K562 (cell line): ENCODE measurements at regions not wholly inside any gene's neighbourhood (a gene's known extent, or its start where the extent isn't known, plus 50 kb on each side); places are given as distances from the start of the nearest gene placed in this dataset.

Source experiments
- ATAC-seq: fragments of 200-7000 bp; cut with Tn5 transposase; 3 replicates; pipeline ENCODE4 v1.9.1; 2020; ENCODE audit warnings: moderate library complexity
- BruUV-seq: library from RNA; stranded (reverse); fragments of 400-500 nt; replicated peaks from 2 replicates; lab custom pipeline; 2021; lab: Mats Ljungman, UMichigan
- CTCF ChIA-PET: fragments of 300-600 bp; formaldehyde crosslinking; extraction: SDS; loops from one replicate; lab custom pipeline; 2021; ENCODE audit warnings: low intra/inter-chr PET ratio; lab: Yijun Ruan, JAX
- POLR2A ChIA-PET: fragments of 300-600, 350-650 bp; sonication (Branson Sonifier 250); formaldehyde crosslinking; extraction: SDS; loops from one replicate; lab custom pipeline; 2021; ENCODE audit warnings: antibody characterized with exemption, inconsistent platforms; lab: Yijun Ruan, JAX
- DNase-seq, 4 experiments: peaks; one replicate each; pipeline versions ENCODE4 v3.0.0 to v3.0.0-alpha.2; 2011 to 2018; ENCODE audit warnings: low spot score in 3 of 4, mixed read lengths in 3 of 4; ENCODE audit errors: extremely low read depth in 1 of 4
- FAIRE-seq: peaks from 2 replicates; lab custom pipeline; 2011; peaks lifted over from hg19 to GRCh38; lab: Jason Lieb, UNC
- H2AFZ ChIP-seq: 2 replicates; pipeline ENCODE4 v1.6.0; 2011; ENCODE audit warnings: low read depth, low read length, control low read depth, inconsistent platforms
- H3K27ac ChIP-seq: fragments of 200-600 bp; 3 replicates; pipeline ENCODE4 v1.8.0; 2011; ENCODE audit warnings: low read depth, mild to moderate bottlenecking, control low read depth, inconsistent platforms, low read length, moderate library complexity, mixed read lengths; ENCODE audit errors: extremely low read depth
- H3K27me3 ChIP-seq, 2 experiments: fragments of 300-600 bp in 1 of 2; 2 replicates in 1 of 2; 3 replicates in 1 of 2; pipeline versions ENCODE4 v1.6.0 to v1.8.0; 2011; ENCODE audit warnings: inconsistent platforms in 2 of 2, low read length in 2 of 2, mild to moderate bottlenecking in 1 of 2, mixed read lengths in 1 of 2, moderate library complexity in 1 of 2; ENCODE audit not compliant: control insufficient read depth in 2 of 2, insufficient read depth in 2 of 2
- H3K36me3 ChIP-seq: fragments of 300-600 bp; 3 replicates; pipeline ENCODE4 v1.8.0; 2011; ENCODE audit warnings: mild to moderate bottlenecking, low read length, inconsistent platforms; ENCODE audit not compliant: control insufficient read depth, insufficient read depth
- H3K4me1 ChIP-seq, 2 experiments: fragments of 200-600 bp in 1 of 2; replicated peaks in 1 of 2; 2 replicates in 1 of 2; 3 replicates in 1 of 2; pipeline versions ENCODE4 v1.5.1 to v1.8.0; 2011; ENCODE audit warnings: inconsistent platforms in 2 of 2, low read length in 2 of 2, mild to moderate bottlenecking in 1 of 2, mixed read lengths in 1 of 2, moderate library complexity in 1 of 2; ENCODE audit not compliant: control insufficient read depth in 2 of 2, insufficient read depth in 2 of 2
- H3K4me2 ChIP-seq: 2 replicates; pipeline ENCODE4 v1.6.1; 2011; ENCODE audit warnings: low read length, control low read depth, inconsistent platforms, mixed read lengths; ENCODE audit not compliant: insufficient read depth
- H3K4me3 ChIP-seq: fragments of 200-600 bp; sonication (generic), shearing (Covaris generic); 2 replicates; pipeline ENCODE4 v1.5.1; 2016; ENCODE audit warnings: control low read depth, inconsistent platforms
- H3K79me2 ChIP-seq: fragments of 200-600 bp; 3 replicates; pipeline ENCODE4 v1.8.0; 2011; ENCODE audit warnings: low read length, inconsistent platforms; ENCODE audit not compliant: control insufficient read depth, insufficient read depth
- H3K9ac ChIP-seq, 2 experiments: 2 replicates each; pipeline versions ENCODE4 v1.6.0 to v1.6.1; 2011; ENCODE audit warnings: low read depth in 2 of 2, low read length in 2 of 2, control low read depth in 1 of 2, inconsistent platforms in 1 of 2, mild to moderate bottlenecking in 1 of 2, mixed read lengths in 1 of 2; ENCODE audit not compliant: insufficient read depth in 1 of 2
- H3K9me1 ChIP-seq: one replicate; pipeline ENCODE4 v1.6.0; 2011; ENCODE audit warnings: inconsistent platforms, mild to moderate bottlenecking, low read length, moderate library complexity; ENCODE audit not compliant: control insufficient read depth, insufficient read depth
- H3K9me3 ChIP-seq: replicated peaks from 2 replicates; pipeline ENCODE4 v1.5.1; 2011; ENCODE audit warnings: low read depth, low read length, inconsistent platforms; ENCODE audit not compliant: control insufficient read depth, insufficient read depth
- H4K20me1 ChIP-seq: replicated peaks from 2 replicates; pipeline ENCODE4 v1.6.1; 2011; ENCODE audit warnings: low read length, inconsistent platforms, mixed read lengths; ENCODE audit not compliant: control insufficient read depth, insufficient read depth
- COPS2 ChIP-seq: fragments of 450-650 bp; conservative IDR thresholded peaks from 2 replicates; pipeline ENCODE4 v1.6.1; 2016; ENCODE audit warnings: mild to moderate bottlenecking, moderate library complexity
- HINFP ChIP-seq: fragments of 450-650 bp; conservative IDR thresholded peaks from 2 replicates; pipeline ENCODE4 v1.6.1; 2016; ENCODE audit warnings: missing genetic modification characterization, low read depth, mild to moderate bottlenecking, control low read depth, missing compliant biosample characterization
- HLTF ChIP-seq: fragments of 450-650 bp; IDR thresholded peaks from 2 replicates; pipeline ENCODE4 v1.6.1; 2016
- HNRNPK ChIP-seq: fragments of 200-400 bp; formaldehyde crosslinking; IDR thresholded peaks from one replicate; pipeline ENCODE4 v1.6.1; 2018; ENCODE audit warnings: mild to moderate bottlenecking, low read depth, low read length; ENCODE audit not compliant: poor library complexity, severe bottlenecking
- KLF16 ChIP-seq: IDR thresholded peaks from 2 replicates; pipeline ENCODE4 v1.6.1; 2016; ENCODE audit warnings: antibody characterized with exemption
- MTA2 ChIP-seq: fragments of 450-650 bp; IDR thresholded peaks from 2 replicates; pipeline ENCODE4 v1.6.1; 2016; ENCODE audit warnings: low read depth
- MYBL2 ChIP-seq, 2 experiments: fragments of 450-650 bp in 1 of 2; sonication (generic) in 1 of 2; formaldehyde crosslinking in 1 of 2; IDR thresholded peaks; 2 replicates each; pipeline versions ENCODE4 v1.6.1 to v1.8.1; 2017 to 2022; ENCODE audit warnings: borderline replicate concordance in 1 of 2, inconsistent platforms in 1 of 2, low read depth in 1 of 2, mild to moderate bottlenecking in 1 of 2, missing genetic modification reagents in 1 of 2, moderate library complexity in 1 of 2
- SIN3A ChIP-seq, 2 experiments: fragments of 150-350 bp in 1 of 2; IDR thresholded peaks; 2 replicates each; pipeline ENCODE4 v1.6.1; 2011 to 2016; ENCODE audit warnings: borderline replicate concordance in 2 of 2, low read depth in 2 of 2, low read length in 2 of 2, mild to moderate bottlenecking in 2 of 2, moderate library complexity in 2 of 2; ENCODE audit not compliant: control insufficient read depth in 1 of 2
- THAP7 ChIP-seq: fragments of 250-450 bp; sonication (Bioruptor Pico); IDR thresholded peaks from 2 replicates; pipeline ENCODE4 v1.5.0; 2021
- WHSC1 ChIP-seq: IDR thresholded peaks from one replicate; pipeline ENCODE4 v1.6.1; 2012; ENCODE audit warnings: low read length, control low read depth, inconsistent platforms
- XRCC5 ChIP-seq: fragments of 200-400 bp; formaldehyde crosslinking; IDR thresholded peaks from 2 replicates; pipeline ENCODE4 v1.6.1; 2017; ENCODE audit warnings: low read depth, mild to moderate bottlenecking, low read length
- ZBTB43 ChIP-seq: sonication (generic); formaldehyde crosslinking; IDR thresholded peaks from 2 replicates; pipeline ENCODE4 v1.8.0; 2023; ENCODE audit warnings: mild to moderate bottlenecking, missing genetic modification reagents
- ZBTB8A ChIP-seq: fragments of 450-650 bp; IDR thresholded peaks from 2 replicates; pipeline ENCODE4 v1.6.1; 2018; ENCODE audit warnings: mild to moderate bottlenecking, moderate library complexity; ENCODE audit not compliant: partially characterized antibody
- WGBS: fragments of 100-300 bp; shearing (Covaris generic); methylation state at CpG from one replicate; pipeline ENCODE4 v1.1.6; 2016; ENCODE audit warnings: low coverage, mixed read lengths; ENCODE audit not compliant: insufficient coverage; ENCODE audit errors: missing lambda C conversion rate; 5-methylcytosine and 5-hydroxymethylcytosine counted together
- in situ Hi-C: fragments of 300-500 bp; cut with MboI; formaldehyde crosslinking; loops from 4 replicates; pipeline ENCODE4 v1.15.0; 2018; ENCODE audit warnings: inconsistent platforms, mixed read lengths
- intact Hi-C: fragments of 100-400 bp; cut with micrococcal nuclease; formaldehyde crosslinking; loops from 2 replicates; pipeline ENCODE4 v1.14.2; 2022

- Histone ChIP-seq H3K36me3 (no peaks in the 10 kb centered on the region), H4K20me1 (no peaks in the 10 kb centered on the region), H2AFZ (no peak overlapping the region), H3K9me1 (no peaks in the 10 kb centered on the region), H3K4me1 (no peaks in the 10 kb centered on the region), H3K4me3 (no peak overlapping the region), H3K27ac (no peak overlapping the region), H3K4me2 (no peak overlapping the region), H3K79me2 (no peaks in the 10 kb centered on the region), H3K9ac (no peak overlapping the region), H3K9me3 (no peaks in the 10 kb centered on the region), H3K27me3 (peaks cover 22 to 76% of the 10 kb centered on the region in 2 experiments)
- intact Hi-C loops, result loop anchor here (10.0 kb wide), 1 partner anchor 161 kb away; no protein-coding TSS in a partner anchor
- ATAC-seq (no peak), FAIRE-seq (no peak), DNase-seq (no peak)
- ChIA-PET CTCF (no interaction called here), POLR2A (no interaction called here)
- TF ChIP-seq ZBTB43 (CRISPR knock-in tag), result no peak
- in situ Hi-C loops, result no loop called here
- BruUV-seq, result no TSS peak
- WGBS, result 2% methylated on average over 16 of the region's 17 CpGs
Measured at GRCh38 chr2:45334205-45334604, 276.9 kb downstream of the SRBD1 start.

- Histone ChIP-seq H3K27me3 (peaks cover 24 to 74% of the 10 kb centered on the region in 2 experiments), H3K4me2 (no peak overlapping the region)
- 0% methylated on average over 1 of the region's 1 CpG for WGBS
Measured at GRCh38 chr2:45332567-45332966, 278.5 kb downstream of the SRBD1 start.

More at GRCh38 chr2:45332567-45332966, 278.5 kb downstream of the SRBD1 start:
- in situ Hi-C loops (no loop called here), intact Hi-C loops (loop anchor here (10.0 kb wide), 1 partner anchor 162 kb away; no protein-coding TSS in a partner anchor)
- ATAC-seq (no peak), DNase-seq (no peak), FAIRE-seq (no peak)
- POLR2A ChIA-PET, result interaction anchor here (0.7 to 1.5 kb wide), 4 partner anchors 13 to 1936 kb away, joined by 3 to 5 read pairs (median 3); no protein-coding TSS in a partner anchor
- TF ChIP-seq HINFP (tag), result no peak
- no peak for TF ChIP-seq WHSC1
- TF ChIP-seq MTA2, result no peak
- no peak for TF ChIP-seq COPS2
- no peak for TF ChIP-seq SIN3A (IDR thresholded peaks at IDR 0.05; ENCODE audit: borderline replicate concordance in 2 of 2, control insufficient read depth in 1 of 2, low read depth in 2 of 2, low read length in 2 of 2)
- TF ChIP-seq XRCC5, result no peak
- TF ChIP-seq HNRNPK, result no peak
- no peak for TF ChIP-seq KLF16
- TF ChIP-seq MYBL2 (IDR thresholded peaks at IDR 0.05; ENCODE audit: low read depth), result no peak
- TF ChIP-seq MYBL2 (CRISPR knock-in tag; IDR thresholded peaks at IDR 0.05; ENCODE audit: borderline replicate concordance), result no peak
- TF ChIP-seq ZBTB8A, result no peak
- no peak for TF ChIP-seq THAP7 (CRISPR knock-in tag)
- no peak for TF ChIP-seq HLTF
- no peaks in the 10 kb centered on the region for H3K4me1 ChIP-seq
- peak overlapping the region in 1 of 2 experiments; percentile 26; a peak in 1 of 4 replicates for H3K9ac ChIP-seq
- no peaks in the 10 kb centered on the region for H3K79me2 ChIP-seq
- no peaks in the 10 kb centered on the region for H3K9me1 ChIP-seq
- CTCF ChIA-PET, result no interaction called here
- H3K36me3 ChIP-seq, result no peaks in the 10 kb centered on the region
- H3K9me3 ChIP-seq, result no peaks in the 10 kb centered on the region
- BruUV-seq, result no TSS peak
- no peaks in the 10 kb centered on the region for H4K20me1 ChIP-seq
- H2AFZ ChIP-seq, result no peak overlapping the region
- no peak overlapping the region for H3K4me3 ChIP-seq
- H3K27ac ChIP-seq, result no peak overlapping the region
